ENCODE measurements at regions not wholly inside any gene's neighbourhood (a gene's known extent, or its start where the extent isn't known, plus 50 kb on each side); places are given as distances from the start of the nearest gene placed in this dataset.

DNA sequence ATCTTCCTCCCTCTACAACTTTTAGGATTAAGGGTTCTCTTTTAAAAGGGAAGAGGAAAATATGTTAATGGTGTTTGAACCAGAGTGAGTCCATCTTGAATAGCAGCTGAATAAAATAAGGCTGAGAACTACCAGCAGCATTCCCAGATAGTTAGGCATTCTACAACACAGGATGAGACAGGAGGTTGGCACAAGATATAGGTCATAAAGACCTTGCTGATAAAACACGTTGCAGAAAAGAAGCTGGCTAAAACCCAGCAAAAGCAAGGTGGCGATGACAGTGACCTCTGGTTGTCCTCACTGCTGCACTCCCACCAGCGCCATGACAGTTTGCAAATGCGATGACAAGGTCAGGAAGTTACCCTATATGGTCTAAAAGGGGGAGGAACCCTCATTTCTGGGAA is 77.8 kb downstream of the PLK2 start:
- no peak for TF ChIP-seq CTCF (conservative IDR thresholded peaks at IDR 0.05; ENCODE audit: low read depth, low read length)
- TF ChIP-seq EZH2 (IDR thresholded peaks at IDR 0.05; ENCODE audit: low read length, unreplicated experiment), result no peak
- TF ChIP-seq EZH2phosphoT487 (IDR thresholded peaks at IDR 0.05; ENCODE audit: borderline replicate concordance, low read length), result no peak

Data from PC-3 (cell line).